ENCODE measurements at regions not wholly inside any gene's neighbourhood (a gene's known extent, or its start where the extent isn't known, plus 50 kb on each side); places are given as distances from the start of the nearest gene placed in this dataset.

DNA sequence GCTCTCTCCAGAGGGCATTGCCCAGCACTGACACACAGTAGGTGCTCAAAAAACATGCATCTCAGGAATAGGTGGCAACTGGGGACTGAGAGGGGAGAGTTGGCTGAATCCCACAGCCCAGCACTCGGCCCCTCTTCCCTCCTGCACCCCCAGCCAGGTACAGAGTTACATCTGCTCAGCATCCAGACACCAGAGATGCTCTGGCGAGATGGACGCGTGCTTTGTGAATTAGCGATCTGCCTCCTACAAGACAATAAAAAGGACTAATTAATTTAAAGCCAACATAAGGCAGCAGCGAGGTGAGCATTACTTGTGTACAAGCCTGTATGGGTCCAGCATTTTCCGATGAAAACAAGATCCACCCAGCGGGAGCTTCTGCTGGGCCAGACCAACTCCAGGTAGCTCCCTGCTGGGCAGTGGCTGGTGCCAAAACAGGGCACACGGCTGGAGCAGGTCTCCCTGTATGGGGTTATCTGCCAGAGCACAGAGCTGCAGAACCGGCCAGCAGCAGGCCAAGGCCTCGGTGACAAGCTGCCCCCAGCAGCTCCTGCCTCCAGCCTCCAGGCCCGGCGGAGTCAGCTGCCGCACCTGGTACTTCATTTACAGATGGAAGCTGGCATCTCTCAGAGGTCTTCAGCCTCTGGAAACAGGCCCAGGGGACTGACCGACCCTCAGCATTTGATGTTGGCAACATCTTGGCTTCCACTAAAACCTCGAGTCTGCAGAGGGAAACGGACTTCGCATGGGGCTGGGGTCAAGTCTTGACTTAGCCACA, 219.7 kb upstream of the SDK2 start:
- intact Hi-C loops (cut with DNase I), result no loop called here
- 88 to 89% methylated on average over 18 of the region's 18 CpGs for WGBS, 2 donors
- H3K27ac ChIP-seq, result no peak overlapping the region
- DNase-seq (no peak), ATAC-seq (no peak)
- H3K4me3 ChIP-seq, result no peak overlapping the region
- no peaks in the 10 kb centered on the region for H3K9me3 ChIP-seq
- H3K27me3 ChIP-seq, result peaks cover 0 to 13% (median 0%) of the 10 kb centered on the region in 7 donors
- H3K4me1 ChIP-seq, result no peaks in the 10 kb centered on the region
- no peak for TF ChIP-seq CTCF (IDR thresholded peaks at IDR 0.05)
- no peaks in the 10 kb centered on the region for H3K36me3 ChIP-seq

DNA sequence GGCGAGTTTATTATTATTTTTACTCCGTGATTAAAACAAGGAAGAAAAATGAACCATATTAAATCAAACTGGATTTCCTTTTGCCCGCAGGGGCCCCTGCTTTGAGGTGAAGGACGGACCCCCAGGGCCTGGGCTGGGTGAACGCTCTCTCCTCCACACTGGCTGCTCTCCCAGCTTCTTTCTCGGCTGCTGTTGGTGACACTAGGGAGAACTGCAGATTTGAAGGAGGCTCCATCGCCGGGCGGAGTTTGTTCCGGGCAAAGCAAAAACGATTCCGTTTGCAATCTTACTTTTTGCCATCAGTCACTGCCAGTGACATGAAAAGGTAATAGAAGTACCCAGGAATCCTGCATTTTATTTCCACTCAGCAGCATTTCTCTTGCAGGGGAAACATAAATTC, 221.6 kb upstream of the SDK2 start:
- H3K4me3 ChIP-seq, result no peak overlapping the region
- H3K27ac ChIP-seq, result no peak overlapping the region
- no peaks in the 10 kb centered on the region for H3K9me3 ChIP-seq
- peaks cover 0 to 16% (median 8%) of the 10 kb centered on the region in 7 donors for H3K27me3 ChIP-seq
- WGBS, 2 donors, result 80 to 81% methylated on average over 12 of the region's 12 CpGs
- ATAC-seq (no peak), DNase-seq (no peak)
- no peaks in the 10 kb centered on the region for H3K4me1 ChIP-seq
- no peaks in the 10 kb centered on the region for H3K36me3 ChIP-seq
- intact Hi-C loops (cut with DNase I), result no loop called here
- TF ChIP-seq CTCF (IDR thresholded peaks at IDR 0.05), result no peak

- no peaks in the 10 kb centered on the region for H3K36me3 ChIP-seq
- no peak overlapping the region for H3K27ac ChIP-seq
- 63 to 74% methylated on average over 12 of the region's 12 CpGs for WGBS, 2 donors
- no peak overlapping the region for H3K4me3 ChIP-seq
- H3K27me3 ChIP-seq, result peaks cover 0 to 22% (median 8%) of the 10 kb centered on the region in 7 donors
- no peak for TF ChIP-seq CTCF (IDR thresholded peaks at IDR 0.05)
- no peak for DNase-seq
- no peaks in the 10 kb centered on the region for H3K9me3 ChIP-seq
- ATAC-seq, result no peak
- intact Hi-C loops (cut with DNase I), result no loop called here
- no peaks in the 10 kb centered on the region for H3K4me1 ChIP-seq
Observed at GRCh38 chr17:73867056-73867455, 222.8 kb upstream of the SDK2 start.

DNA sequence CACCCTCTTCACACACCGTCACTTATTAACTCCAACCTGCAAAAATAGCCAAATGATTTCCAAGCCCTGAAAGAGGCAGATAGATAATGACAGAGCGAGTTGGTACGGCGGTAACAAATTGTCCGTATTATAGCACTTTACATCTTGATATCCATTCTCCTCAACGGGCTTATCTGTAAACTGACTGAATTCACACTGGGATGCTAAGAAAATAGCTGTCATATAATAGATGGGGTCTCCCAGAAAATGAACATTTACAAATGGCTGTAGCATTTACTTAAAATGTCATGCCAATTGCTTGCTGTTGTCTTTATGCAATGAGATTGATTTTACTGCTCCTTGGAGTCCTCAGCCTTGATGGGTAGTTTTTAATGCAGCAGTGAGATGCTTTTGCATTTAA, 225.8 kb upstream of the SDK2 start:
- DNase-seq (no peak), ATAC-seq (no peak)
- no peaks in the 10 kb centered on the region for H3K9me3 ChIP-seq
- 84 to 86% methylated on average over 6 of the region's 6 CpGs for WGBS, 2 donors
- no peak for TF ChIP-seq CTCF (IDR thresholded peaks at IDR 0.05)
- H3K4me3 ChIP-seq, result no peak overlapping the region
- H3K27ac ChIP-seq, result no peak overlapping the region
- no peaks in the 10 kb centered on the region for H3K36me3 ChIP-seq
- intact Hi-C loops (cut with DNase I), result no loop called here
- H3K27me3 ChIP-seq, result peaks cover 0 to 28% (median 8%) of the 10 kb centered on the region in 7 donors
- no peaks in the 10 kb centered on the region for H3K4me1 ChIP-seq
